HEK293T (cell line): ENCODE measurements at regions not wholly inside any gene's neighbourhood (a gene's known extent, or its start where the extent isn't known, plus 50 kb on each side); places are given as distances from the start of the nearest gene placed in this dataset.

Source experiments
- ARNT ChIP-seq: fragments of 450-650 bp; IDR thresholded peaks from 2 replicates; pipeline ENCODE4 v1.6.1; 2017; ENCODE audit warnings: mild to moderate bottlenecking
- ELF4 ChIP-seq: fragments of 450-650 bp; IDR thresholded peaks from 2 replicates; pipeline ENCODE4 v1.6.1; 2017; ENCODE audit warnings: antibody characterized with exemption
- FOXM1 ChIP-seq: fragments of 450-650 bp; IDR thresholded peaks from 2 replicates; pipeline ENCODE4 v1.6.1; 2017; ENCODE audit warnings: mild to moderate bottlenecking, borderline replicate concordance
- HDGF ChIP-seq: fragments of 450-650 bp; IDR thresholded peaks from 2 replicates; pipeline ENCODE4 v1.6.1; 2017; ENCODE audit warnings: antibody characterized with exemption, borderline replicate concordance
- L3MBTL2 ChIP-seq: fragments of 450-650 bp; conservative IDR thresholded peaks from 2 replicates; pipeline ENCODE4 v1.6.1; 2016; ENCODE audit warnings: mild to moderate bottlenecking
- LEF1 ChIP-seq: fragments of 450-650 bp; IDR thresholded peaks from 2 replicates; pipeline ENCODE4 v1.6.1; 2017; ENCODE audit warnings: mild to moderate bottlenecking, borderline replicate concordance
- SP1 ChIP-seq: fragments of 450-650 bp; IDR thresholded peaks from 2 replicates; pipeline ENCODE4 v1.6.1; 2017
- SUZ12 ChIP-seq: fragments of 450-650 bp; IDR thresholded peaks from 2 replicates; pipeline ENCODE4 v1.6.1; 2016; ENCODE audit warnings: mild to moderate bottlenecking
- TARDBP ChIP-seq: fragments of 450-650 bp; IDR thresholded peaks from 2 replicates; pipeline ENCODE4 v1.6.1; 2016
- ZNF384 ChIP-seq: fragments of 450-650 bp; IDR thresholded peaks from 2 replicates; pipeline ENCODE4 v1.6.1; 2016

- TF ChIP-seq SP1 (no peak), TARDBP (no peak), ZNF384 (no peak), L3MBTL2 (no peak), HDGF (no peak), ARNT (no peak), SUZ12 (no peak), ELF4 (no peak), FOXM1 (no peak), LEF1 (no peak)
Measured at GRCh38 chr5:111820072-111820471, 63.1 kb upstream of the NREP start.
